Tongue (tissue), 1 donor: ENCODE measurements at regions not wholly inside any gene's neighbourhood (a gene's known extent, or its start where the extent isn't known, plus 50 kb on each side); places are given as distances from the start of the nearest gene placed in this dataset.
"Not testable (repeated sequence)": the region's sequence is repeated elsewhere in the genome, so short reads cannot be mapped to it uniquely, and the experiment has no call there.

Source experiments
- DNase-seq: peaks from one replicate; pipeline ENCODE4 v3.0.0-alpha.2; 2015

DNA sequence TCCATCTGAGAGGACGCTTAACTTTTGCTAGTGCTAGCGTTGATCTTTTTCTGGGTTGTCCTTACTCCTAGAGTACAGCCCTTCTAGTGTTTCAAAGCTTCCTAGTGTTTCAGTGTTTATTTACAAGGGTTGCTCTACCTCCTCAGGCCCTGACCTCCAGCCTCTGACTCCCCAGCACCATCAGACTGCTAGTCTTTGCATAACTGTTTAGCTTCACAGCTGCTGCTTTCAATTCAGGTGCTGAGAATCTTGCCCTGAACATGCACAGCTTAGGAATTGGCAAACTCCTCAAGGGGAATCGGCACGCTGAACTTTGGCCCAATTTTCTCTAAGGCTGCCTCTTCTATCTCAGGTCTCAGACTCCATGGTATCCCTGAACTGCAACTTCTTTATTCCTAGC, 52.9 kb downstream of the OR52B4 start:
- not testable (repeated sequence) for DNase-seq

DNA sequence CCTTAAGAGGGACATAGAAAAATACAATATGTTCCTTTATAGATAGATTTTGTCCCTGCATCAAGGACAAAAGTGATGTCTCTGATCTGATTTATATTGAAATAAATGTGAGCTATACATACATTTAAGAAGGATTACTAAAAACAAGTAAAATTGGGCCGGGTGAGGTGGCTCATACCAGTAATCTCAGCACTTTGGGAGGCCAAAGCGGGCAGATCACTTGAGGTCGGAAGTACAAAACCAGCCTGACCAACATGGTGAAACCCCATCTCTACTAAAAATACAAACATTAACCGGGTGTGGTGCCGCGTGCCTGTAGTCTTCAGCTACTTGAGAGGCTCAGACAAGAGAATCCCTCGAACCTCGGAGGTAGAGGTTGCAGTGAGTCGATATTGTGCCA, 91.0 kb downstream of the OR52B4 start:
- not testable (repeated sequence) for DNase-seq

GRCh38 chr11:4251085-4251484, 117.1 kb downstream of the OR52B4 start:
- DNase-seq = not testable (repeated sequence)

- DNase-seq = not testable (repeated sequence)
These were observed 118.7 kb downstream of the OR52B4 start for GRCh38 chr11:4249475-4249874.

GRCh38 chr11:4237771-4238170, 130.4 kb downstream of the OR52B4 start:
- not testable (repeated sequence) for DNase-seq

DNA sequence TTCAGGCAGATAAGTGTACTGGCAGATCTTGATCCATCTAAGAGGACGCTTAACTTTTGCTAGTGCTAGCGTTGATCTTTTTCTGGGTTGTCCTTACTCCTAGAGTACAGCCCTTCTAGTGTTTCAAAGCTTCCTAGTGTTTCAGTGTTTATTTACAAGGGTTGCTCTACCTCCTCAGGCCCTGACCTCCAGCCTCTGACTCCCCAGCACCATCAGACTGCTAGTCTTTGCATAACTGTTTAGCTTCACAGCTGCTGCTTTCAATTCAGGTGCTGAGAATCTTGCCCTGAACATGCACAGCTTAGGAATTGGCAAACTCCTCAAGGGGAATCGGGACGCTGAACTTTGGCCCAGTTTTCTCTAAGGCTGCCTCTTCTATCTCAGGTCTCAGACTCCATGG, 124.3 kb downstream of the RRM1 start:
- not testable (repeated sequence) for DNase-seq

DNA sequence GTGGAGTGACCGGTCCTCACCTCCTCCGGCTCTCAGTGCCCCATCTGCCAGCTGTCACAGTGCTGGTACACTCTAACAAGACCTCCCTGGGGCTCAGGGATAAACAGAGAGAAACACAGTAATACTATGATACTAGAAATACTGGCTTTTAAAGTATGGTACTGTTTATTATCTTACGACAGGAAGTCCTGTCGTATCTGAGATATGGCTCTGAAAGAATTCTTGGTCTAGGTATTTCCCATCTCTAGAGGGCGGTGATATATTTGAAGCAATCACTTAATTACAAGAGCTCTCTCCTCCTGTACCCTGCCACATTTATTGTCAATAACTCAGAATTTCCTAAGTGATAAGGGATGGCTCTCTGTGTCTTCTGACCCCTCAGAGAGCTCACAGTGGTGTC, 119.1 kb downstream of the RRM1 start:
- no peak for DNase-seq

DNA sequence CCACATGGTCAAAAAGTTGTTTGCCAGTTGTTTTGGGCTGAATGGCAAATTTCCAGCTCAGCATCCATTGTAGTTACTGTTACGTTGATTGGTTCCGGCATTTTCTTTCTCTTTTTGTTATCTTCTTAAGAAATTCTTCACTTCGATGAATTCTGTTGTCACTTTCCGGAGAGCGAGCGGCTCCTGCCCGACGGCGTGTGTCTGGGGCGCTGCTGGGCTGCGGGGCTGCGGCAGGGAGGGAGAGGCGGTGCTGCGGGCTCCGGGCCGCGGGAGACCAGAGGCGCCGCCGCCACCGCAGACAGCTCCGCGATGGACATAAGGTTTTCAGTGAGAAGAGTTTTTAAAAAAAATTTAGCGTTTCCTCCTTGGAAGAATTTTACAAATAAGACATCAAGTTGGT, 117.4 kb downstream of the RRM1 start:
- no peak for DNase-seq

GRCh38 chr11:4203603-4204360, 109.2 kb downstream of the RRM1 start:
- no peak for DNase-seq

- DNase-seq = no peak
These were observed 108.2 kb downstream of the RRM1 start for GRCh38 chr11:4202749-4203148.

DNA sequence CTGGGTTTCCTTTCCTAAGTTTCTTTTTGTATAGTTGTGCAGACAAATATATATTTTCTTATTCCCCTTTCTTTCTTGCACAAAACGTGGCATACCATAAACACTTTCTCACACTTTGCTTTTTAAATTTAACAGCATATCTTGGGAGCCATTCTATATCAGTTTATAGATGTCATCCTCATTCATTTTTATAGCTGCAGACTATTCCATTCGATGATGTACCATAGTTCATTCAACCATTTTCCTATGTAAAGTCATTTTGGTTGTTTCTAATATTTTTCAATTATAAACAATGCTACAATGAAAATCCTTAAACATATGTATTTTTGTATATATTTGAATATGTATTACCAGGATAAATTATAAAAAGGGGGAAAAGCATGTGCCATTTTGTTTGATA, 102.5 kb downstream of the RRM1 start:
- DNase-seq = no peak

DNA sequence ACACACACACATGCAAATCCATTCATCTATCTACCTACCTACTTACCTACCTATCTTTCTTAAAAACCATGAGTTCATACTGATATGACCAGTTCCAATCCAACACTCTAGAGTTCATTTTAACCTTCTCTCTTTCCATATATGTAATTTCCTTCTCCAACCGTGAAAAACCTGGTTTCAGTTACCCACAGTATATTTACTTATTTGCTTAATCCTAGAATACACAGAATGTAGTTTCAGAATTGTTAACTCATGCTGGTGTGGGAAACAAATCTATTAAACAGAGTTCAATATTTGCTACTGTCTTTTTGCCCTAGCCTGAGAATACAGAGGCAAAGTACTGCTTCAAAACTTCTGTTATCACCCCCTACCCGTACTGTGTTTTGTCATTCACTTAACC, 101.3 kb downstream of the RRM1 start:
- DNase-seq = peak; percentile 21

- DNase-seq = no peak
These were observed 100.3 kb downstream of the RRM1 start for GRCh38 chr11:4194889-4195288.

DNA sequence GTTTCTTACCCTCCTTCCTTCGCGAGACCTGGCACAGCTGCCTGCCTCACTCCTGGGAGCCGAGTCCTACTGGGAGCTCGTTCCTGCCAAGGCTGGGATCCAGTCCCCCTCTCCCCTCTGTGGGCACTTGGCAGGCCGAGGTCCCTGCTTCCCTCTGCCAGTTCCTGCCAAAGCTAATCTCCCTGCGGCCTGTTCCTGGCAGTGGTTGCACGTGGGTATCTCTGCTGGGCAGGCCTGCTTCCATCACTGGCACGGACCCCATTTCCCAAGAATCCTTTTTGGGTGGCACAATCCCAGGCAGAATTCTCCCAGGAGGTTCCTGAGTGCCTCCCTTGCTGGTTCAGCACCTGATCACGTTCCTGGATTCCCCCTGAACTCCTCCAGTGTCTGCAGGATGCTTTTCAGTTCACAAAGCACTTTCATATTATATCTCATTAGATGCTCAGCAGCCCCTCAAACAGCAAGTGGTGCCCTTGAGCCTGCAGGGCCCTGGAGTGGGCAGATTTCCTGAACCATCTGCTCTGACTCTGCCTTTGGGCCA, 96.5 kb downstream of the RRM1 start:
- DNase-seq = no peak

DNA sequence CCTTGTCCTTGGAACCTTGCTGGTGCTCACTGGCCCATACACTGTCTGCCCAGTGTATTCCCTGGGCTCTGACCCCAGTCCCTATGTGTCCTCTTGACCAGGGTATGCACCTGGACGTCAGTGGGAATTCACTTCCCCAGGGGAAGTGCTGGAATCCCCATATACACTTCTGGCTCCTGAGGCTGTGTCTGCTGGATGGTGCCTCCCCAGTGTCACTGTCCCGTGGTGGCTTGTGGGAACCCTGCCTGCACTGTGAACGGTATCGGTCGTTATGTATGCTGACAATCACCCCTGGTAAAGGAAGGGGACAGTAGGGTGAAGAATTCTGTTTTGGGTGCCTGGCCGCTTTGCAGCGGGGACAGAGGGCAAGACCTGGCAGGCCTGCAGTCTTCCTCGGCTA, 95.9 kb downstream of the RRM1 start:
- no peak for DNase-seq

DNA sequence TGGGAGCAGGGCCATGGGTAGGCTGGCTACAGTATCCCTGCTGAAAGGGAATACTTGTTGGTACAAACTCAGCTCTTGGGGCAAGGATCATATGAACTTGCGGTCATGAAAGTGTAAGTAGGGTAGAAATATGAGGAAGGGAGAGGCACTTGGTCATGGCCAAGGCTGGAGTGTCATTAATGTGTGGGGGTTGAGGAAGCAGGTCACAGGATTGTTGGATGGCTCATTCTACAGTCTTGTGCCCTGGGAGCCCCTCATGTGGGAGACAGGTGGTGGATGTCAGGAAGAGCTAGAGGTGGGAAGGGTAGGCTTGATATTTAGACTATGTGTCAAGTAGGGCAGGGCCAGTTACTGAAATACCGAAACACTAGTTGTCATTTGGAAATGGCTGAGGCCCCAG, 95.5 kb downstream of the RRM1 start:
- DNase-seq = no peak
